ENCODE measurements at regions not wholly inside any gene's neighbourhood (a gene's known extent, or its start where the extent isn't known, plus 50 kb on each side); places are given as distances from the start of the nearest gene placed in this dataset. TPM values are rescaled to one million over a fixed set of nuclear protein-coding genes. Genes with fewer than 3 reads are reported as not detected.

DNA sequence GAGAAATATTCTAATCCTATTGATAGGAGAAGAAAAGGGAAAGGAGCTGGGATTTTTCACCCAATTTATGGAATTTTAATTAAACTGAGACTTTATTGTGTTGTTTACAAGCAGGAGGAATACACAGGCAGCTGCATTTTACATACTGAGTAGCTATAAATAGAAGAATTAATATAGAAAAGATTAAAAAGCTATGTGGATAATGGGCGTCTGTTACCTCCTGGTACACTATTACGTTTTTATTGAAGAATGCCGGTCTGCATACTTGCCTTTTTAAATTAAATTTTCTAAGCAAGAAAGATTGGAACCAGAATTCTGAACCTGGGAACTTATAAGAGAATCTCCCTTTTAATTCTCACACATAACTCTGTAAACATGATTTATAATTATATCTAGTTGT is 52.1 kb upstream of the CACHD1 start:
- Mint-ChIP-seq H3K9me3 (peaks cover 3 to 17% (median 9%) of the 10 kb centered on the region in 7 donors), H3K36me3 (no peaks in the 10 kb centered on the region), H3K27ac (no peak overlapping the region), H3K4me1 (peaks cover 3% of the 10 kb centered on the region), H3K27me3 (ENCODE audit: low read depth in 3 of 3) (peaks cover 0 to 3% (median 0%) of the 10 kb centered on the region in 3 donors), H3K4me3 (no peak overlapping the region)
- no CpG with 5 or more reads among the region's 3 CpGs for WGBS (ENCODE audit: insufficient coverage)
- no peak overlapping the region for H3K4me3 ChIP-seq (replicated peaks in 1 of 3; ENCODE audit: low read depth in 2 of 3, low read length in 3 of 3)
- no peaks in the 10 kb centered on the region for H3K4me1 ChIP-seq (ENCODE audit: control insufficient read depth in 1 of 2, insufficient read depth in 2 of 2, low read length in 2 of 2)
- no peaks in the 10 kb centered on the region for H3K36me3 ChIP-seq (replicated peaks in 1 of 2; ENCODE audit: control insufficient read depth in 1 of 2, insufficient read depth in 2 of 2, low read length in 2 of 2)
- no peak overlapping the region for H2AFZ ChIP-seq (ENCODE audit: insufficient read depth, low read depth, low read length, poor library complexity, severe bottlenecking)
- no peak overlapping the region for H3K27ac ChIP-seq (ENCODE audit: low read depth in 1 of 2, low read length in 2 of 2)
- no peaks in the 10 kb centered on the region for H3K27me3 ChIP-seq (ENCODE audit: control insufficient read depth in 2 of 2, insufficient read depth in 2 of 2, low read length in 2 of 2)
- no peak for DNase-seq
- H4K20me1 ChIP-seq (ENCODE audit: insufficient read depth, low read length), result no peaks in the 10 kb centered on the region
- H3K9ac ChIP-seq (ENCODE audit: insufficient read depth, low read length, poor library complexity, severe bottlenecking), result no peak overlapping the region
- TF ChIP-seq, protein P1, sequence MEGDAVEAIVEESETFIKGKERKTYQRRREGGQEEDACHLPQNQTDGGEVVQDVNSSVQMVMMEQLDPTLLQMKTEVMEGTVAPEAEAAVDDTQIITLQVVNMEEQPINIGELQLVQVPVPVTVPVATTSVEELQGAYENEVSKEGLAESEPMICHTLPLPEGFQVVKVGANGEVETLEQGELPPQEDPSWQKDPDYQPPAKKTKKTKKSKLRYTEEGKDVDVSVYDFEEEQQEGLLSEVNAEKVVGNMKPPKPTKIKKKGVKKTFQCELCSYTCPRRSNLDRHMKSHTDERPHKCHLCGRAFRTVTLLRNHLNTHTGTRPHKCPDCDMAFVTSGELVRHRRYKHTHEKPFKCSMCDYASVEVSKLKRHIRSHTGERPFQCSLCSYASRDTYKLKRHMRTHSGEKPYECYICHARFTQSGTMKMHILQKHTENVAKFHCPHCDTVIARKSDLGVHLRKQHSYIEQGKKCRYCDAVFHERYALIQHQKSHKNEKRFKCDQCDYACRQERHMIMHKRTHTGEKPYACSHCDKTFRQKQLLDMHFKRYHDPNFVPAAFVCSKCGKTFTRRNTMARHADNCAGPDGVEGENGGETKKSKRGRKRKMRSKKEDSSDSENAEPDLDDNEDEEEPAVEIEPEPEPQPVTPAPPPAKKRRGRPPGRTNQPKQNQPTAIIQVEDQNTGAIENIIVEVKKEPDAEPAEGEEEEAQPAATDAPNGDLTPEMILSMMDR (IDR thresholded peaks at IDR 0.05), result no peak
- H3K9me3 ChIP-seq (replicated peaks in 1 of 2; ENCODE audit: control insufficient read depth in 1 of 2, insufficient read depth in 1 of 2, low read length in 2 of 2), result no peaks in the 10 kb centered on the region
- no peak overlapping the region for H3K4me2 ChIP-seq (replicated peaks; ENCODE audit: extremely low read depth, low read length, poor library complexity, severe bottlenecking)
- H3K79me2 ChIP-seq (ENCODE audit: insufficient read depth, low read length), result no peaks in the 10 kb centered on the region
- intact Hi-C loops (cut with micrococcal nuclease), result no loop called here

Small RNAs in the stretch of these regions (small RNA-seq; reads per million reads assigned to genes)
- not detected for gene RNU7-62P (ENCODE audit: insufficient read length, low read depth)
